Mesothelial cell of epicardium (in vitro differentiated cells): ENCODE measurements at regions not wholly inside any gene's neighbourhood (a gene's known extent, or its start where the extent isn't known, plus 50 kb on each side); places are given as distances from the start of the nearest gene placed in this dataset.

Experiments
- DNase-seq, 2 experiments: peaks; one replicate each; pipeline ENCODE4 v3.0.0; 2021; ENCODE audit warnings: low spot score in 2 of 2; ENCODE audit not compliant: unreplicated experiment in 2 of 2
- H3K27ac Mint-ChIP-seq: 2 replicates; pipeline ENCODE4 v1.8.0; 2021; ENCODE audit warnings: mixed read lengths
- H3K27me3 Mint-ChIP-seq: 2 replicates; pipeline ENCODE4 v1.8.0; 2021; ENCODE audit warnings: low read depth, mixed read lengths
- H3K36me3 Mint-ChIP-seq: 2 replicates; pipeline ENCODE4 v1.8.0; 2021; ENCODE audit warnings: mixed read lengths
- H3K4me1 Mint-ChIP-seq: 2 replicates; pipeline ENCODE4 v1.8.0; 2021; ENCODE audit warnings: mixed read lengths
- H3K4me3 Mint-ChIP-seq: 2 replicates; pipeline ENCODE4 v1.8.0; 2021; ENCODE audit warnings: mild to moderate bottlenecking, moderate library complexity, mixed read lengths
- H3K9me3 Mint-ChIP-seq: 2 replicates; pipeline ENCODE4 v1.8.0; 2021; ENCODE audit warnings: mixed read lengths
- CTCF ChIP-seq: fragments of 200-600 bp; sonication (generic); IDR thresholded peaks from one replicate; pipeline ENCODE4 v1.5.0; 2021; ENCODE audit warnings: antibody characterized with exemption; ENCODE audit not compliant: unreplicated experiment

- no peak overlapping the region for H3K4me3 Mint-ChIP-seq
- peaks cover 1% of the 10 kb centered on the region for H3K36me3 Mint-ChIP-seq
- no peaks in the 10 kb centered on the region for H3K9me3 Mint-ChIP-seq
- peaks cover 28% of the 10 kb centered on the region for H3K4me1 Mint-ChIP-seq
- TF ChIP-seq CTCF, result no peak
- DNase-seq, result no peak
- no peak overlapping the region for H3K27ac Mint-ChIP-seq
- peaks cover 5% of the 10 kb centered on the region for H3K27me3 Mint-ChIP-seq
Measured at GRCh38 chr2:47300081-47300480, 69.0 kb upstream of the EPCAM start.

GRCh38 chr2:47299555-47299954 lies 69.6 kb upstream of the EPCAM start:
- peaks cover 5% of the 10 kb centered on the region for H3K27me3 Mint-ChIP-seq
- no peak overlapping the region for H3K27ac Mint-ChIP-seq
- H3K9me3 Mint-ChIP-seq, result no peaks in the 10 kb centered on the region
- no peak for TF ChIP-seq CTCF
- no peak overlapping the region for H3K4me3 Mint-ChIP-seq
- no peak for DNase-seq
- no peaks in the 10 kb centered on the region for H3K36me3 Mint-ChIP-seq
- H3K4me1 Mint-ChIP-seq, result peaks cover 28% of the 10 kb centered on the region

GRCh38 chr2:47298771-47299170 lies 70.3 kb upstream of the EPCAM start:
- Mint-ChIP-seq H3K27ac (no peak overlapping the region), H3K4me3 (no peak overlapping the region), H3K4me1 (peaks cover 28% of the 10 kb centered on the region), H3K27me3 (peaks cover 6% of the 10 kb centered on the region), H3K36me3 (no peaks in the 10 kb centered on the region), H3K9me3 (no peaks in the 10 kb centered on the region)
- DNase-seq, result no peak
- TF ChIP-seq CTCF, result no peak

GRCh38 chr2:47297767-47298425 lies 71.2 kb upstream of the EPCAM start:
- no peak overlapping the region for H3K27ac Mint-ChIP-seq
- H3K4me1 Mint-ChIP-seq, result peaks cover 21% of the 10 kb centered on the region
- no peak overlapping the region for H3K4me3 Mint-ChIP-seq
- H3K27me3 Mint-ChIP-seq, result peaks cover 7% of the 10 kb centered on the region
- DNase-seq, result no peak
- H3K9me3 Mint-ChIP-seq, result no peaks in the 10 kb centered on the region
- H3K36me3 Mint-ChIP-seq, result no peaks in the 10 kb centered on the region
- no peak for TF ChIP-seq CTCF

- no peak for DNase-seq
- Mint-ChIP-seq H3K9me3 (no peaks in the 10 kb centered on the region), H3K4me3 (no peak overlapping the region), H3K27me3 (peaks cover 5% of the 10 kb centered on the region), H3K4me1 (peaks cover 20% of the 10 kb centered on the region), H3K36me3 (no peaks in the 10 kb centered on the region), H3K27ac (peak overlapping the region; percentile 44)
- TF ChIP-seq CTCF, result no peak
Measured at GRCh38 chr2:47295981-47296635, 73.0 kb upstream of the EPCAM start.
